ENCODE measurements at regions not wholly inside any gene's neighbourhood (a gene's known extent, or its start where the extent isn't known, plus 50 kb on each side); places are given as distances from the start of the nearest gene placed in this dataset.
A peak's percentile ranks its signal among the peaks of the same experiment; 100 is the strongest.
"Not testable (repeated sequence)": the region's sequence is repeated elsewhere in the genome, so short reads cannot be mapped to it uniquely, and the experiment has no call there.

- not testable (repeated sequence) for H3K4me3 ChIP-seq (ENCODE audit: low read length); H3K27ac ChIP-seq (ENCODE audit: low read length); DNase-seq; H3K36me3 ChIP-seq (ENCODE audit: control insufficient read depth, insufficient read depth, low read length); H3K27me3 ChIP-seq (ENCODE audit: control insufficient read depth, insufficient read depth, low read length); H3K4me1 ChIP-seq (ENCODE audit: control insufficient read depth, insufficient read depth, low read length); H3K9me3 ChIP-seq (replicated peaks; ENCODE audit: control insufficient read depth, low read depth, low read length)
- 90% methylated on average over 13 of the region's 21 CpGs for WGBS (ENCODE audit: insufficient coverage)
Observed at GRCh38 chr4:17436047-17436749, 75.7 kb downstream of the QDPR start.

DNA sequence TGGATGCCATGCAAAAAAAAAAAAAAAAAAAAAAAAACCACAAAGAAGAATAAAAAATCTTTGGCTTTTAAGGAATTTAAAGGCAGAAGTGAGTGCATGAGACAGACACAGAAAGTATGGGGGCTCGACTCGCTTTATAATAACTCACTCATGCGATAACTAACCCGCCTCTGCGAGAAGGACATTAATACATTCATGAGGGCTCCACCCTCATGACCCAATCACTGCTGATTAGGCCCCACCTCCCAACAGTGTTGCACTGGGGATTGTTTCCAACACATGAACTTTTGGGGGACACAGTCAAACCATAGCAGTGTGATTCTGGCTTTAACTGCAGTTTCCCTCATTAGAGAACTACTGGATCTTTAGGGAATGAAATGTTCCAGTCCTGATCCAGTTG is 78.1 kb downstream of the QDPR start:
- 92% methylated on average over 5 of the region's 5 CpGs for WGBS (ENCODE audit: insufficient coverage)

GRCh38 chr4:17427991-17428390 is 83.9 kb downstream of the QDPR start:
- Histone ChIP-seq H3K4me1 (ENCODE audit: control insufficient read depth, insufficient read depth, low read length) (no peaks in the 10 kb centered on the region), H3K36me3 (ENCODE audit: control insufficient read depth, insufficient read depth, low read length) (no peaks in the 10 kb centered on the region), H3K27me3 (ENCODE audit: control insufficient read depth, insufficient read depth, low read length) (no peaks in the 10 kb centered on the region), H3K27ac (ENCODE audit: low read length) (peak overlapping the region; percentile 55), H3K4me3 (ENCODE audit: low read length) (no peak overlapping the region), H3K9me3 (replicated peaks; ENCODE audit: control insufficient read depth, low read depth, low read length) (no peaks in the 10 kb centered on the region)
- peak; percentile 94 for DNase-seq
- WGBS (ENCODE audit: insufficient coverage) = 13% methylated on average over 4 of the region's 4 CpGs

More for the DNA sequence above, 78.1 kb downstream of the QDPR start:
- Histone ChIP-seq H3K36me3 (ENCODE audit: control insufficient read depth, insufficient read depth, low read length) (no peaks in the 10 kb centered on the region), H3K27me3 (ENCODE audit: control insufficient read depth, insufficient read depth, low read length) (no peaks in the 10 kb centered on the region), H3K4me1 (ENCODE audit: control insufficient read depth, insufficient read depth, low read length) (no peaks in the 10 kb centered on the region), H3K4me3 (ENCODE audit: low read length) (no peak overlapping the region), H3K9me3 (replicated peaks; ENCODE audit: control insufficient read depth, low read depth, low read length) (no peaks in the 10 kb centered on the region), H3K27ac (ENCODE audit: low read length) (no peak overlapping the region)
- no peak for DNase-seq

GRCh38 chr4:17426222-17426621 is 85.7 kb downstream of the QDPR start:
- H3K36me3 ChIP-seq (ENCODE audit: control insufficient read depth, insufficient read depth, low read length) = no peaks in the 10 kb centered on the region
- no peak overlapping the region for H3K4me3 ChIP-seq (ENCODE audit: low read length)
- H3K27me3 ChIP-seq (ENCODE audit: control insufficient read depth, insufficient read depth, low read length) = no peaks in the 10 kb centered on the region
- H3K4me1 ChIP-seq (ENCODE audit: control insufficient read depth, insufficient read depth, low read length) = no peaks in the 10 kb centered on the region
- WGBS (ENCODE audit: insufficient coverage) = 36% methylated on average over 4 of the region's 5 CpGs
- H3K27ac ChIP-seq (ENCODE audit: low read length) = no peak overlapping the region
- no peak for DNase-seq
- no peaks in the 10 kb centered on the region for H3K9me3 ChIP-seq (replicated peaks; ENCODE audit: control insufficient read depth, low read depth, low read length)

- no peak for DNase-seq
- Histone ChIP-seq H3K27me3 (ENCODE audit: control insufficient read depth, insufficient read depth, low read length) (no peaks in the 10 kb centered on the region), H3K4me1 (ENCODE audit: control insufficient read depth, insufficient read depth, low read length) (no peaks in the 10 kb centered on the region), H3K27ac (ENCODE audit: low read length) (no peak overlapping the region), H3K4me3 (ENCODE audit: low read length) (no peak overlapping the region), H3K36me3 (ENCODE audit: control insufficient read depth, insufficient read depth, low read length) (no peaks in the 10 kb centered on the region), H3K9me3 (replicated peaks; ENCODE audit: control insufficient read depth, low read depth, low read length) (peaks cover 2% of the 10 kb centered on the region)
- 73% methylated on average over 2 of the region's 4 CpGs for WGBS (ENCODE audit: insufficient coverage)
Observed at GRCh38 chr4:17418010-17418409, 93.9 kb downstream of the QDPR start.

DNA sequence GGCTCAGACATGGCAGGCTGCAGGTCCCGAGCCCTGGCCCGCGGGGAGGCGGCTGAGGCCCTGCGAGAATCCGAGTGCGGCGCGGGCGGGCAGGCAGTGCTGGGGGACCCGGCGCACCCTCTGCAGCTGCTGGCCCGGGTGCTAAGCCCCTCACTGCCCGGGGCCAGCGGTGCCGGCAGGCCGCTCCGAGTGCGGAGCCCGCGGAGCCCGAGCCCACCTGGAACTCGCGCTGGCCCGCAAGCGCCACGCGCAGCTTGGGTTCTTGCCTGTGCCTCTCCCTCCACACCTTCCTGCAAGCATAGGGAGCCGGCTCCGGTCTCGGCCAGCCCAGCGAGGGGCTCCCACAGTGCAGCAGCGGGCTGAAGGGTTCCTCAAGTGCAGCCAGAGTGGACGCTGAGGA is 97.5 kb downstream of the QDPR start:
- DNase-seq = no peak
- Histone ChIP-seq H3K9me3 (replicated peaks; ENCODE audit: control insufficient read depth, low read depth, low read length) (peaks cover 2% of the 10 kb centered on the region), H3K4me3 (ENCODE audit: low read length) (no peak overlapping the region), H3K27me3 (ENCODE audit: control insufficient read depth, insufficient read depth, low read length) (no peaks in the 10 kb centered on the region), H3K4me1 (ENCODE audit: control insufficient read depth, insufficient read depth, low read length) (no peaks in the 10 kb centered on the region), H3K36me3 (ENCODE audit: control insufficient read depth, insufficient read depth, low read length) (no peaks in the 10 kb centered on the region), H3K27ac (ENCODE audit: low read length) (no peak overlapping the region)
- 91% methylated on average over 29 of the region's 34 CpGs for WGBS (ENCODE audit: insufficient coverage)

- Histone ChIP-seq H3K4me1 (ENCODE audit: control insufficient read depth, insufficient read depth, low read length) (peaks cover under 1% of the 10 kb centered on the region), H3K27me3 (ENCODE audit: control insufficient read depth, insufficient read depth, low read length) (no peaks in the 10 kb centered on the region), H3K9me3 (replicated peaks; ENCODE audit: control insufficient read depth, low read depth, low read length) (no peaks in the 10 kb centered on the region), H3K4me3 (ENCODE audit: low read length) (no peak overlapping the region), H3K36me3 (ENCODE audit: control insufficient read depth, insufficient read depth, low read length) (no peaks in the 10 kb centered on the region), H3K27ac (ENCODE audit: low read length) (no peak overlapping the region)
- peak; percentile 86 for DNase-seq
- WGBS (ENCODE audit: insufficient coverage) = no CpG with 5 or more reads among the region's 4 CpGs
Observed at GRCh38 chr4:17400686-17401085, 111.2 kb downstream of the QDPR start.

DNA sequence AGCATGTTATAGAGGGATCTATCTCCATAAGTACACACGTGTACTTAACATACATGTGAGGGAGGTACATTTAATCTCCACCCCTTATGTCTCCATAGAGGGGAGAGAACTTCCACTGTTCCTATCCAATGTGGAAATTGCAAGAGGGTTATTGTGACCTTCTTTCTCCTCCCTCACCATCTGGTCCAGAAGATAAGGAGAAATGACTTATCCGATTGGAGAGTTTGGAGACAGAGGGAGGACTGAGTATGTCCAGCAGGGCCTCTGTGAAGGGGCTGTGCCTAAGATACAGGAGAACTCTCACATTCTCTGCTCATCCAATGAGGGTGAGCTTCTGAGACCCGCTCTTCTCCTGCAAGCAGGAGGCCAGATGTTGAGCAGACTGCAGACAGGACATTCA is 113.1 kb downstream of the QDPR start:
- H3K36me3 ChIP-seq (ENCODE audit: control insufficient read depth, insufficient read depth, low read length) = no peaks in the 10 kb centered on the region
- H3K4me1 ChIP-seq (ENCODE audit: control insufficient read depth, insufficient read depth, low read length) = peaks cover 3% of the 10 kb centered on the region
- H3K27me3 ChIP-seq (ENCODE audit: control insufficient read depth, insufficient read depth, low read length) = no peaks in the 10 kb centered on the region
- DNase-seq = no peak
- 100% methylated on average over 1 of the region's 3 CpGs for WGBS (ENCODE audit: insufficient coverage)
- no peak overlapping the region for H3K4me3 ChIP-seq (ENCODE audit: low read length)
- no peaks in the 10 kb centered on the region for H3K9me3 ChIP-seq (replicated peaks; ENCODE audit: control insufficient read depth, low read depth, low read length)
- no peak overlapping the region for H3K27ac ChIP-seq (ENCODE audit: low read length)

GRCh38 chr4:17398035-17398434 is 113.9 kb downstream of the QDPR start:
- Histone ChIP-seq H3K27ac (ENCODE audit: low read length) (no peak overlapping the region), H3K4me1 (ENCODE audit: control insufficient read depth, insufficient read depth, low read length) (peaks cover 3% of the 10 kb centered on the region), H3K36me3 (ENCODE audit: control insufficient read depth, insufficient read depth, low read length) (no peaks in the 10 kb centered on the region), H3K9me3 (replicated peaks; ENCODE audit: control insufficient read depth, low read depth, low read length) (no peaks in the 10 kb centered on the region), H3K4me3 (ENCODE audit: low read length) (no peak overlapping the region), H3K27me3 (ENCODE audit: control insufficient read depth, insufficient read depth, low read length) (no peaks in the 10 kb centered on the region)
- DNase-seq = peak; percentile 18
- 55% methylated on average over 1 of the region's 2 CpGs for WGBS (ENCODE audit: insufficient coverage)

GRCh38 chr4:17397611-17398010 is 114.3 kb downstream of the QDPR start:
- peak; percentile 12 for DNase-seq
- H3K9me3 ChIP-seq (replicated peaks; ENCODE audit: control insufficient read depth, low read depth, low read length) = no peaks in the 10 kb centered on the region
- H3K27ac ChIP-seq (ENCODE audit: low read length) = no peak overlapping the region
- WGBS (ENCODE audit: insufficient coverage) = no CpG with 5 or more reads among the region's 3 CpGs
- H3K27me3 ChIP-seq (ENCODE audit: control insufficient read depth, insufficient read depth, low read length) = no peaks in the 10 kb centered on the region
- H3K4me3 ChIP-seq (ENCODE audit: low read length) = no peak overlapping the region
- no peaks in the 10 kb centered on the region for H3K36me3 ChIP-seq (ENCODE audit: control insufficient read depth, insufficient read depth, low read length)
- H3K4me1 ChIP-seq (ENCODE audit: control insufficient read depth, insufficient read depth, low read length) = peaks cover 3% of the 10 kb centered on the region

- H3K9me3 ChIP-seq (replicated peaks; ENCODE audit: control insufficient read depth, low read depth, low read length) = no peaks in the 10 kb centered on the region
- H3K4me3 ChIP-seq (ENCODE audit: low read length) = no peak overlapping the region
- no peaks in the 10 kb centered on the region for H3K27me3 ChIP-seq (ENCODE audit: control insufficient read depth, insufficient read depth, low read length)
- DNase-seq = peak; percentile 18
- 71% methylated on average over 1 of the region's 2 CpGs for WGBS (ENCODE audit: insufficient coverage)
- no peaks in the 10 kb centered on the region for H3K4me1 ChIP-seq (ENCODE audit: control insufficient read depth, insufficient read depth, low read length)
- H3K36me3 ChIP-seq (ENCODE audit: control insufficient read depth, insufficient read depth, low read length) = no peaks in the 10 kb centered on the region
- no peak overlapping the region for H3K27ac ChIP-seq (ENCODE audit: low read length)
Observed at GRCh38 chr4:17385403-17385802, 126.5 kb downstream of the QDPR start.

Measured in muscle of leg (tissue), 3 donors.